ENCODE measurements at regions not wholly inside any gene's neighbourhood (a gene's known extent, or its start where the extent isn't known, plus 50 kb on each side); places are given as distances from the start of the nearest gene placed in this dataset.

GRCh38 chr14:50036211-50036610 is 80.2 kb downstream of the VCPKMT start:
- no peak overlapping the region for H3K27ac ChIP-seq (ENCODE audit: low read length)
- peaks cover 23% of the 10 kb centered on the region for H3K36me3 ChIP-seq (replicated peaks; ENCODE audit: low read depth, low read length)
- peaks cover 49% of the 10 kb centered on the region for H3K4me1 ChIP-seq (ENCODE audit: low read length)
- H4K20me1 ChIP-seq (ENCODE audit: insufficient read depth, low read length), result no peaks in the 10 kb centered on the region
- TF ChIP-seq EZH2phosphoT487 (IDR thresholded peaks at IDR 0.05; ENCODE audit: low read depth), result no peak
- TF ChIP-seq CTCF (IDR thresholded peaks at IDR 0.05; ENCODE audit: low read depth, low read length), result no peak
- H3K9me3 ChIP-seq (ENCODE audit: insufficient read depth, low read length), result no peaks in the 10 kb centered on the region
- H3K4me2 ChIP-seq (ENCODE audit: low read length), result no peak overlapping the region
- H3K27me3 ChIP-seq (ENCODE audit: low read depth, low read length), result no peaks in the 10 kb centered on the region
- H2AFZ ChIP-seq (ENCODE audit: low read depth, low read length), result no peak overlapping the region
- H3K9ac ChIP-seq (ENCODE audit: low read length), result no peak overlapping the region
- no peak overlapping the region for H3K4me3 ChIP-seq (ENCODE audit: low read length)
- H3K79me2 ChIP-seq (ENCODE audit: low read length), result 0 out of 2 replicates have a peak, but pooled peaks cover 7% of the 10 kb centered on the region

GRCh38 chr14:50036637-50037036 is 79.7 kb downstream of the VCPKMT start:
- no peaks in the 10 kb centered on the region for H3K9me3 ChIP-seq (ENCODE audit: insufficient read depth, low read length)
- no peak overlapping the region for H3K27ac ChIP-seq (ENCODE audit: low read length)
- H3K4me2 ChIP-seq (ENCODE audit: low read length), result no peak overlapping the region
- peaks cover 19% of the 10 kb centered on the region for H3K36me3 ChIP-seq (replicated peaks; ENCODE audit: low read depth, low read length)
- peaks cover 53% of the 10 kb centered on the region for H3K4me1 ChIP-seq (ENCODE audit: low read length)
- no peak for TF ChIP-seq CTCF (IDR thresholded peaks at IDR 0.05; ENCODE audit: low read depth, low read length)
- TF ChIP-seq EZH2phosphoT487 (IDR thresholded peaks at IDR 0.05; ENCODE audit: low read depth), result no peak
- H4K20me1 ChIP-seq (ENCODE audit: insufficient read depth, low read length), result no peaks in the 10 kb centered on the region
- 0 out of 2 replicates have a peak, but pooled peaks cover 7% of the 10 kb centered on the region for H3K79me2 ChIP-seq (ENCODE audit: low read length)
- H3K4me3 ChIP-seq (ENCODE audit: low read length), result no peak overlapping the region
- H3K9ac ChIP-seq (ENCODE audit: low read length), result no peak overlapping the region
- no peak overlapping the region for H2AFZ ChIP-seq (ENCODE audit: low read depth, low read length)
- H3K27me3 ChIP-seq (ENCODE audit: low read depth, low read length), result no peaks in the 10 kb centered on the region

- H3K79me2 ChIP-seq (ENCODE audit: low read length), result 0 out of 2 replicates have a peak, but pooled peaks cover 7% of the 10 kb centered on the region
- H3K9me3 ChIP-seq (ENCODE audit: insufficient read depth, low read length), result no peaks in the 10 kb centered on the region
- H3K9ac ChIP-seq (ENCODE audit: low read length), result no peak overlapping the region
- peak overlapping the region; percentile 98 for H3K27ac ChIP-seq (ENCODE audit: low read length)
- TF ChIP-seq CTCF (IDR thresholded peaks at IDR 0.05; ENCODE audit: low read depth, low read length), result no peak
- no peak for TF ChIP-seq EZH2phosphoT487 (IDR thresholded peaks at IDR 0.05; ENCODE audit: low read depth)
- peaks cover 53% of the 10 kb centered on the region for H3K4me1 ChIP-seq (ENCODE audit: low read length)
- H3K4me3 ChIP-seq (ENCODE audit: low read length), result no peak overlapping the region
- no peak overlapping the region for H2AFZ ChIP-seq (ENCODE audit: low read depth, low read length)
- no peaks in the 10 kb centered on the region for H4K20me1 ChIP-seq (ENCODE audit: insufficient read depth, low read length)
- no peaks in the 10 kb centered on the region for H3K27me3 ChIP-seq (ENCODE audit: low read depth, low read length)
- H3K4me2 ChIP-seq (ENCODE audit: low read length), result no peak overlapping the region
- peaks cover 15% of the 10 kb centered on the region for H3K36me3 ChIP-seq (replicated peaks; ENCODE audit: low read depth, low read length)
Measured at GRCh38 chr14:50037240-50037639, 79.1 kb downstream of the VCPKMT start.

- Histone ChIP-seq H3K4me2 (ENCODE audit: low read length) (peak overlapping the region; percentile 58), H3K4me1 (ENCODE audit: low read length) (peaks cover 53% of the 10 kb centered on the region), H3K9me3 (ENCODE audit: insufficient read depth, low read length) (no peaks in the 10 kb centered on the region), H2AFZ (ENCODE audit: low read depth, low read length) (no peak overlapping the region), H3K9ac (ENCODE audit: low read length) (peak overlapping the region; percentile 84), H3K27me3 (ENCODE audit: low read depth, low read length) (no peaks in the 10 kb centered on the region), H4K20me1 (ENCODE audit: insufficient read depth, low read length) (no peaks in the 10 kb centered on the region), H3K36me3 (replicated peaks; ENCODE audit: low read depth, low read length) (peaks cover 15% of the 10 kb centered on the region), H3K79me2 (ENCODE audit: low read length) (0 out of 2 replicates have a peak, but pooled peaks cover 7% of the 10 kb centered on the region), H3K4me3 (ENCODE audit: low read length) (peak overlapping the region; percentile 16), H3K27ac (ENCODE audit: low read length) (peak overlapping the region; percentile 98)
- TF ChIP-seq EZH2phosphoT487 (IDR thresholded peaks at IDR 0.05; ENCODE audit: low read depth) (no peak), CTCF (IDR thresholded peaks at IDR 0.05; ENCODE audit: low read depth, low read length) (no peak)
Measured at GRCh38 chr14:50037852-50038251, 78.5 kb downstream of the VCPKMT start.
